ENCODE measurements at regions not wholly inside any gene's neighbourhood (a gene's known extent, or its start where the extent isn't known, plus 50 kb on each side); places are given as distances from the start of the nearest gene placed in this dataset.

DNA sequence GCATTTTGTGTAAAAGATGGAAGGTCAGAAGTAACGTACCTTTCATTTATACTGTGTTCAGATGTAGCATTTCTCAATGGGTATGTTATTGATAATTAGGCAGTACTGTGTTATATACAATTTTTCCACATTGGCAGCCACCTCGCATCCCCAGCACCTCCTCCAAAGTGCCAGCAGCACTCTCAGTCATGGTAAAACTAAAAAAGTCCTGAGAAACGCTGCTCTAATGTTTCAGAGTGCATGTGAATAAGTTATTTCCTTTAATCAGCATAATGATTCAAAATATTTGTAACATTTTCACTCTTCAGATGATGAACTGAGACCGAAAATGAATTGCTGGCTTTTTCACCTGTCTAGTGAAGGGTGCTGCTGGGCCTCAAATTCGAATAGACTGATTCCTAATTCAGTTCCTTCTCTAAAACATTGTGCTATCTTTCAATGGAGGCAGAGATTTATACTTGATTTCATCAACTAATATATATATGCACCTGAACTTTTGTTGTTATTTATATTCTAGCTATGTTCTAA lies 79.9 kb upstream of the ANKRD55 start:
- H3K9ac ChIP-seq, result no peak overlapping the region
- no peaks in the 10 kb centered on the region for H3K79me2 ChIP-seq (ENCODE audit: insufficient read depth)
- no peak for TF ChIP-seq EZH2phosphoT487 (IDR thresholded peaks at IDR 0.05; ENCODE audit: insufficient read depth, low read depth)
- TF ChIP-seq EZH2 (IDR thresholded peaks at IDR 0.05; ENCODE audit: insufficient read depth, poor library complexity, severe bottlenecking), result no peak
- H3F3A ChIP-seq (ENCODE audit: insufficient read depth), result no peaks in the 10 kb centered on the region
- H3K4me1 ChIP-seq (ENCODE audit: insufficient read depth), result no peaks in the 10 kb centered on the region
- H4K20me1 ChIP-seq (ENCODE audit: insufficient read depth), result no peaks in the 10 kb centered on the region
- no peaks in the 10 kb centered on the region for H3K9me3 ChIP-seq (ENCODE audit: low read depth)
- in situ Hi-C loops (cut with MboI), result no loop called here
- WGBS, 2 experiments (ENCODE audit: low coverage in 1 of 2, low lambda C conversion rate in 2 of 2, missing lambda C conversion rate in 2 of 2), result 74 to 77% methylated on average over 5 of the region's 5 CpGs
- H3K36me3 ChIP-seq (ENCODE audit: low read depth), result no peaks in the 10 kb centered on the region
- DNase-seq, result no peak
- H3K4me2 ChIP-seq (ENCODE audit: unreplicated experiment), result no peak overlapping the region
- H3K9me2 ChIP-seq (ENCODE audit: insufficient read depth), result no peaks in the 10 kb centered on the region
- H3K27ac ChIP-seq, result no peak overlapping the region
- no peaks in the 10 kb centered on the region for H3K27me3 ChIP-seq (replicated peaks; ENCODE audit: insufficient read depth)
- no peak overlapping the region for H3K4me3 ChIP-seq
- no peak overlapping the region for H2AFZ ChIP-seq

DNA sequence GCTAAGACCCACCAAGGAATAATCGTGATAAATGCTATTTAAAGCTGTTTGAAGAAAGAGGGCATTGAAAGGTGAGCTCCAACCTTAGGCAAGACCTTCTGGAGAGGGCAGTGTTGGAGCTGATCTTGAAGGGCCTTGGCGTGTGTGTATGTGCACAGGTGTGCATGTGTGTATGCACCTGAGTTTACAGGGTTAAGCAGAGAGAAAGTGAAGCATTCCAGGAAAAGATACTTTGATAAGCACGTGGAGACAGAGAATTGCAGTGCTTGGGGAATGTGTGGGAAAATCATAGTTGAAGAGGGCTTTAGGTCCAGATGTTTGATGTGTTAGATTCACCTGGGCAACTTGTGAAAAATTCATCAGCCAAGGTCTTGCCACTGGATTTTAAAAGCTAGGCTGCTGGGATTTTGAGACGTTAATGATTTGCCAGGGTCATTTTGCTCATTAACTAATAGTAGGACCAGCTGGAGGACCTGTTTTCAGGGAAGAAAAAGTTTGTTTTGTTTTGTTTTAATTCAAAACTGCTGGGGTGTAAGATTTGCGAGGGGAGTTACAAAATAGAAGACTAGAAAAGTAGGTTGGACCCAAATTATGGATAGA lies 78.3 kb upstream of the ANKRD55 start:
- H3K4me2 ChIP-seq (ENCODE audit: unreplicated experiment), result no peak overlapping the region
- no peaks in the 10 kb centered on the region for H3K79me2 ChIP-seq (ENCODE audit: insufficient read depth)
- in situ Hi-C loops (cut with MboI), result no loop called here
- H3F3A ChIP-seq (ENCODE audit: insufficient read depth), result no peaks in the 10 kb centered on the region
- H3K4me3 ChIP-seq, result no peak overlapping the region
- H3K27ac ChIP-seq, result no peak overlapping the region
- H3K9ac ChIP-seq, result no peak overlapping the region
- no peaks in the 10 kb centered on the region for H3K4me1 ChIP-seq (ENCODE audit: insufficient read depth)
- no peaks in the 10 kb centered on the region for H4K20me1 ChIP-seq (ENCODE audit: insufficient read depth)
- 44 to 50% methylated on average over 5 of the region's 5 CpGs for WGBS, 2 experiments (ENCODE audit: low coverage in 1 of 2, low lambda C conversion rate in 2 of 2, missing lambda C conversion rate in 2 of 2)
- no peak for DNase-seq
- no peaks in the 10 kb centered on the region for H3K36me3 ChIP-seq (ENCODE audit: low read depth)
- H3K9me2 ChIP-seq (ENCODE audit: insufficient read depth), result no peaks in the 10 kb centered on the region
- TF ChIP-seq EZH2 (IDR thresholded peaks at IDR 0.05; ENCODE audit: insufficient read depth, poor library complexity, severe bottlenecking) (no peak), EZH2phosphoT487 (IDR thresholded peaks at IDR 0.05; ENCODE audit: insufficient read depth, low read depth) (no peak)
- no peaks in the 10 kb centered on the region for H3K9me3 ChIP-seq (ENCODE audit: low read depth)
- no peak overlapping the region for H2AFZ ChIP-seq
- no peaks in the 10 kb centered on the region for H3K27me3 ChIP-seq (replicated peaks; ENCODE audit: insufficient read depth)

DNA sequence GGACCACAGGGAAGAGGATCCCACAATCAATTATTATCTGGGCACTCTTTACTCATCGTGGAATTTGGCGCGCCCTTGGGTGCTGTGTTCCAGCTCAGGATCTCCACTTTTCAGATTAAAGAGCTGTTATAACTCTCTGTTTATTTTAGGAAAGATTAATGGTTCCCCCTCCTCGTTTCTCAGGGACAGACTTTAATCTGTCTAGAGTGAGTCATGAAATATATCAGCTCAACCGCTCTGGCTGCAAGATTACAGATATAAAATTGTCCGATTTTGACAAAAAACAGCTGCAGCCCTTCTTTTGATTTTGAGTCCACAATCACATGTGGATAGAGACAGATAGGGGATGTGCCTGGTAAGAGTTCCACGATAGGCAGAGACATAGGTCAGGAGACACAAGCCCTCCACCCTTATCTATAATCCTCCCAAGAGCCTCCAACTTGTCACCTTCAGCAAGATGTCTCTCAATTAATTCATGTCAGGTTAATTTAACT lies 77.6 kb upstream of the ANKRD55 start:
- in situ Hi-C loops (cut with MboI), result no loop called here
- TF ChIP-seq EZH2phosphoT487 (IDR thresholded peaks at IDR 0.05; ENCODE audit: insufficient read depth, low read depth) (no peak), EZH2 (IDR thresholded peaks at IDR 0.05; ENCODE audit: insufficient read depth, poor library complexity, severe bottlenecking) (no peak)
- no peaks in the 10 kb centered on the region; the same call in 1 of the 2 replicates for H3K4me1 ChIP-seq (ENCODE audit: insufficient read depth)
- H3K4me3 ChIP-seq, result no peak overlapping the region
- no peak overlapping the region for H3K27ac ChIP-seq
- H3K27me3 ChIP-seq (replicated peaks; ENCODE audit: insufficient read depth), result no peaks in the 10 kb centered on the region
- H3K9ac ChIP-seq, result no peak overlapping the region
- H3K79me2 ChIP-seq (ENCODE audit: insufficient read depth), result no peaks in the 10 kb centered on the region
- H4K20me1 ChIP-seq (ENCODE audit: insufficient read depth), result no peaks in the 10 kb centered on the region
- 34 to 38% methylated on average over 7 of the region's 7 CpGs for WGBS, 2 experiments (ENCODE audit: low coverage in 1 of 2, low lambda C conversion rate in 2 of 2, missing lambda C conversion rate in 2 of 2)
- no peaks in the 10 kb centered on the region for H3F3A ChIP-seq (ENCODE audit: insufficient read depth)
- no peaks in the 10 kb centered on the region for H3K36me3 ChIP-seq (ENCODE audit: low read depth)
- no peaks in the 10 kb centered on the region for H3K9me2 ChIP-seq (ENCODE audit: insufficient read depth)
- H3K9me3 ChIP-seq (ENCODE audit: low read depth), result no peaks in the 10 kb centered on the region
- H2AFZ ChIP-seq, result no peak overlapping the region
- DNase-seq, result no peak
- no peak overlapping the region for H3K4me2 ChIP-seq (ENCODE audit: unreplicated experiment)

DNA sequence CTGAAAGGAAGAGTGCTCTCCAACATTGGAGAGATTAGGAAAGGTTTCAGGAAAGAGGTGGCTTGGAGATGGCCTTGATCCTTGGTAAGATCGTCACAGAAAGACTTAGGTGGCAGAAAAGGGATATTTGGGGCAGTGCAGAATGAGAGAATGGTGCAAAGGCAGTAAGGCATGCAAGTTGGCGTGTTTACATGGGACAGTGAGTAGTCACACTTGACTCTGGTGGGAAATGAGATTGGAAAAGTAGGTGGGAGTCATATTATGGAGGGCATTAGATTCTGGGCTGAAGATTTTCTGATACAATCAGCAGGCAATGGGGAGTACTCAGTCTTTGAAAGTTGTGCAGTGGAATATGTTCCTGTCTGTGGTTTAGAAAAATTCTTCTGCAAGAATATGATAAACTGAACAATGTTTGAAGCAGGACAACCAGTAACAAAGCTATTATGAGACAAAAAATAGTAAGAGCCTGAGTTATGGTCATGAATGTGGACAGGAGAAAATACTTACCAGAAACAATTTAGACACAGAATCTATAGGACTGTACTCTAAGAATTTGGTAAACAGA lies 76.2 kb upstream of the ANKRD55 start:
- Histone ChIP-seq H2AFZ (no peak overlapping the region), H3K4me2 (ENCODE audit: unreplicated experiment) (no peak overlapping the region), H3K27ac (no peak overlapping the region), H3K4me1 (ENCODE audit: insufficient read depth) (no peaks in the 10 kb centered on the region; the same call in 1 of the 2 replicates), H3F3A (ENCODE audit: insufficient read depth) (0 out of 2 replicates have a peak, but pooled peaks cover 6% of the 10 kb centered on the region), H3K27me3 (replicated peaks; ENCODE audit: insufficient read depth) (no peaks in the 10 kb centered on the region), H4K20me1 (ENCODE audit: insufficient read depth) (no peaks in the 10 kb centered on the region), H3K4me3 (no peak overlapping the region), H3K79me2 (ENCODE audit: insufficient read depth) (no peaks in the 10 kb centered on the region), H3K9me3 (ENCODE audit: low read depth) (no peaks in the 10 kb centered on the region), H3K9ac (no peak overlapping the region), H3K36me3 (ENCODE audit: low read depth) (no peaks in the 10 kb centered on the region), H3K9me2 (ENCODE audit: insufficient read depth) (no peaks in the 10 kb centered on the region)
- no peak for DNase-seq
- WGBS, 2 experiments (ENCODE audit: low coverage in 1 of 2, low lambda C conversion rate in 2 of 2, missing lambda C conversion rate in 2 of 2), result 70 to 73% methylated on average over 2 of the region's 2 CpGs
- in situ Hi-C loops (cut with MboI), result no loop called here
- no peak for TF ChIP-seq EZH2phosphoT487 (IDR thresholded peaks at IDR 0.05; ENCODE audit: insufficient read depth, low read depth)
- no peak for TF ChIP-seq EZH2 (IDR thresholded peaks at IDR 0.05; ENCODE audit: insufficient read depth, poor library complexity, severe bottlenecking)

Data from GM23248 (cell line).